GM21619 (cell line): ENCODE measurements at regions not wholly inside any gene's neighbourhood (a gene's known extent, or its start where the extent isn't known, plus 50 kb on each side); places are given as distances from the start of the nearest gene placed in this dataset.

Experiments used
- ATAC-seq: cut with Tn5 transposase; IDR thresholded peaks from one replicate; pipeline ENCODE4 v1.9.1; 2021; ENCODE audit not compliant: unreplicated experiment

GRCh38 chr7:130878785-130879184 lies 144.8 kb upstream of the KLF14 start:
- no peak for ATAC-seq

DNA sequence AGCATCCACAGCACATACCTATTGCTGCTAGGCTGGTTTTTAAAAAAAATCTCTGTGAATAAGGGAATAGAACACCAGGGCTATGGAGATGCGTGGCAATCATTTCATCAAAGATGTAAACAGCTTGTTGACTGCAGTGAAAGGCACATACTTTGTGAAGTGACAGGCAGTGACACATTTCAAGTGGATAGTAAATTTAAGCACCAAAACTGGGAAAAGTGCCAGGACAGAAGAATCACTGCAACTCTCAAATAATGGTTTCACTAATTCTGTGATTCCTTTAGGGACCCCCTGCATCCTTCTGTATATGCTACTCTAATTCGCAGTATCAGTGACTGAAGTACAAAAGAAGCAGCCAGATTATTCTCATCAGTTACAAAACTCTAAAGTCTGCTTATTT lies 145.2 kb upstream of the KLF14 start:
- no peak for ATAC-seq

DNA sequence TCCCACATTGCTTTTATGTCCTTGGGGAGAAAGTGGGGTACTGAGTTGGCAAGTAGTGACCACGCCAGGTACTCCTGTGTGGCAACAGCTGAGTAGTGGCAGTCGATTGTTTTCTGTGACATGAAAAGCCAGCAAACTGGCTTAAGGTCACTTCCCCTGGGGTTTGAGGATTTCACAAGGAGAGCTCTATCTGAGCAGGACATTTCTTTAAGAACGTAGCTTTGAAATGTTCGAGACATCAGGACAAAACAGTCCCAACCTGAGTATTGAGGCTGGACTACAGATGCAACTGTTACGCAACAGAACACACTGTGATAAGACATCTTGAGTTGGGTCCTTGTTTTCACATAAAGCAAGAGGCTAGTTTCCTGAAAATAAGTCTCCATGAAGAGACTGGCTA lies 146.7 kb upstream of the KLF14 start:
- no peak for ATAC-seq

GRCh38 chr7:130881091-130881798 lies 147.2 kb upstream of the KLF14 start:
- ATAC-seq: no peak

DNA sequence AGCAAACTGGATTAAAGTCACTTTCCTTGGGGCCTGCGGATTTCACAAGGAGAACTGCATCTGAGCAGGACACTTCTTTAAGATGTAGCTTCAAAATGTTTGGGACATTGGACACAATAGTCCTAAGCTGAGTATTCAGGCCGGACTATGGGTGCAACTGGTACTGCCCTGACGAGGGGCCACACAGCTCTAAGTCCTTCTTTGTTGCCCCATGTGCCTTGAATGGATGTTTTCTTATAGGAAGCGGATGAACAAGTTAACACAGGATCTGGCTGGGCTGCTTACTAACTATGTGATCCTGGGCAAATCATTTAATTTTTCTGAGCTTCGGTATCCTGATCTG lies 147.8 kb upstream of the KLF14 start:
- ATAC-seq: no peak

DNA sequence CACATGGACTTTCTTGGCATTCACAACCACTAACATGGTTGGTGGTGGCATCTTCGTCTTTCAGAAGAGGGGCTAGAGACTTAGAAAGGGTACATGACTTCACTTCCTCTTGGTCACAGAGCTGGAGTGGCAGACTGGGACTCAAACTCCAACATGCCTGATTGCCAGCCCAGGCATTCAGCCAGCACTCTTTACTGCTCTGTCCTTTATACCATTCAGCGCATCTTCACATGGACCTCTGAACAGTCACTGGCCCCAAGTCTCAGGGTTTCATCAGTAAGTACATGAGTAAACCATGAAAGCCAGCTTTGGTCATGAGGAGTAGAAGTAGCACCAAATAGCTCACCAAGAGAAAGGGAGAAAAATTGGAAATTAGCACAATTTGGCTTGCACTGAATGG lies 148.4 kb upstream of the KLF14 start:
- no peak for ATAC-seq

- ATAC-seq: no peak
Observed at GRCh38 chr7:130883928-130884327, 149.9 kb upstream of the KLF14 start.

GRCh38 chr7:130884437-130885417 lies 150.7 kb upstream of the KLF14 start:
- ATAC-seq: no peak

GRCh38 chr7:130886438-130887135 lies 152.6 kb upstream of the KLF14 start:
- no peak for ATAC-seq

- ATAC-seq: no peak
Observed at GRCh38 chr7:130887182-130887956, 153.4 kb upstream of the KLF14 start.

- no peak for ATAC-seq
Observed at GRCh38 chr7:130887957-130888371, 154.0 kb upstream of the KLF14 start.

DNA sequence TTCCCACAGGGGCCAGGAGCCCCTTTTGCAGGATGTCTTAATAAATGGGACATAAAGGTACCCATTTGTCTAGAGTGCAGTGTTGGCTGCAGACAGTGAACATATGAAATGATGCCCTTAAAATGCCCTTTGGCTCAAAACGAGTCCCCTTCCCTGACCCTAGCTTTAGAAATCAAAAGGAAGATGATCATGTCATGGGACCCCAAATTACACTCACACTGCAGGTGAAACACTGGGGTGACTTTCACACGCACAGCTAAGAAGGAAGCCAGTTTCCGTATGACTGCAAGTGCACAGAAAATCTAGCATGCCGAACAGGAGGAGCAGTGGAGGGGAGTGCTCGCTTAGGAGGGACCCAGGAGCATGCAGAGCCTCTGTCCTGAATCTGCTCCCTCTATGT lies 154.5 kb upstream of the KLF14 start:
- ATAC-seq: no peak

GRCh38 chr7:130890176-130891020 lies 156.4 kb upstream of the KLF14 start:
- no peak for ATAC-seq

DNA sequence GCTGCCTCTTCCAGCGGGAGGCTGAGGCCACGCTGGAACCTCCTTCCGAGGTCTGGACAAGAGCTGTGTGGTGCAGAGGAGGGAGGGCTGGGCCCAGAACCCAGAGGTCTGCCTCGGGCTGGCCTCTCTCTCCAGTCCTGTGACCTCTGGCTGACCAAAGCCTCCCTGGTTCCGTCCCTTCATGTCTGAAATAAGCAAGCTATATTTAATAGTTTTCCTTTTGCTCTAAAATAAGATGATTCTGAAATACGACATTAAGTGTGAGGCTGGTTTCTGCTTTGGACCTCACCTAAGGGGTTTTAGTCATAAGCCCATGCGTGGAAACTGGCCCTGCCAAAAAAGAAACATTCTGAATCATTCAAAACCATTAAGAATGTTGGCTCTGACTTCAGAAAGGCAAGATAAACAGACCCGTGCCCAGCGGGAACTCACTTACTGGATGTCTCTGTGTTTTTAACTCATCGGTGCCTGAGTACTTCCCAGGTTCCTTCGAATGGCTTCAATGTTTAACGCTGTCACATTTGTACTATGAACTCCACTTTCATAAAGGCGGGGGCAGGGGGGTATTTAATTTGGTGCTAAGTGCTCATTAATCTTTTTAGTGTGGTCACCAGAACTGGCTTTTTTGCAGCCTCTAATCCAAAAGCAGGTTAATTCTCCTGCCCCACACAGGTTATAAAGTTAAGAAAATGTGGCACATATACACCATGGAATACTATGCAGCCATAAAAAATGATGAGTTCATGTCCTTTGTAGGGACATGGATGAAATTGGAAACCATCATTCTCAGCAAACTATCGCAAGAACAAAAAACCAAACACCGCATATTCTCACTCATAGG lies 157.5 kb upstream of the KLF14 start:
- ATAC-seq: no peak

DNA sequence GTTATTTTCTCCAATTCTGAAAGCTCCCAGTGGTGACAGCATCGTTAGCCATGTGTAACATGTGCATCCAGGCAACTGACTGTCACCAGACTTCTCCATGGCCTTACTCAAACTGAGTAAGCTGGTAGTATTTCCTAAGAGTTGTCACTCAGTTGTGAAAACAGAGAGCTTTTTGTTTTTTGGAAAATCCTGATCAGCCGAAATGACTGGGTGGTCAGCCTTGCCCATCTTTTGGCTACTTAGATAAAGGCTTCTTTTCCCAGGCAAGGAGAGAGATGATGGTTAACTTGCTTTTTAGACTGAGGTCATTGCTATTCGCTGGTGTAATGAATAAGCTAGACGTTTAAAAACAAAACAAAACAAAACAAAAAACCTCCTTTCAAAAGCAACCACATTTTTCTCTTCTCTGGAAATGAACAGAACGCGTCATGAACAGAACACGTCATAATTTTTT lies 159.5 kb upstream of the KLF14 start:
- ATAC-seq: no peak

- no peak for ATAC-seq
Observed at GRCh38 chr7:130894146-130894908, 160.3 kb upstream of the KLF14 start.

DNA sequence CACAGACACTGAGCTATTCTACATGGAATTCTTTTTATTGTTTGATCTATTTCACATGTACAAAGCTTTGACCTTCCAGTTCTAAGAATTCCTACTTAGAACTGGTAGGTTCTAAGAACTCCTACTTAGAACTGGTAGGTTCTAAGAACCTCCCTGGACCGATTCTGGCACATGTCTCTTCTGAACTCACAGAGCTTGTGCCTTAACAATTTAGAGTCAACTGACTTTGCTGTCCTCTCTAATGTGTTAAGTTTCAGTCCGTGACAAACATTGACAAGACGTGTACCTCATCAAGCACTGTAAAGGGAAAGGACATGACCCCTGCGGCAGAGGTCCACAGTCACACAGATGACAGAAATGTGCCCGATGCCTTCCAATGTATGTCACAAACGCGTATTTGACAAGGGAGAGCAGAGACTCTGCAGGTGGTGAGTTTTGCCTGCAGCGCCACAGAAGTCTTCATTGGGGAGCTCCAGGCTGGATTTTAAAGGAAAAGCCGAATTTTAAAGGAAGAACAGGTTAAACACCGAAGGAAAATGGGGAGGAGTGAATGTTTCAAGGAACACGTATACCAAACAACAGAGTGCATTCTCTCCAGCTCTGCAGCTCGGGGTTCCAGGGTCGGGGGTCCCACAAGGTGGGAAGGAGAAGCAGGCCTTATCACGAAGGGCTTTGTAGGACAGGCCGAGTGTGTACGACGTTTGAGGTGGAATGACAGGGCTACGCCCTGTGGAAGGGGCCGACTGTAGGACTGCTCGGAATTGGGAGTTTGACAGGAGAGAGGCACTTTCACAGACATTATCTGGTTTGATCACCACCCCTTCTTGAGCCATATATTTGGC lies 161.1 kb upstream of the KLF14 start:
- no peak for ATAC-seq
